ENCODE measurements at regions not wholly inside any gene's neighbourhood (a gene's known extent, or its start where the extent isn't known, plus 50 kb on each side); places are given as distances from the start of the nearest gene placed in this dataset.

DNA sequence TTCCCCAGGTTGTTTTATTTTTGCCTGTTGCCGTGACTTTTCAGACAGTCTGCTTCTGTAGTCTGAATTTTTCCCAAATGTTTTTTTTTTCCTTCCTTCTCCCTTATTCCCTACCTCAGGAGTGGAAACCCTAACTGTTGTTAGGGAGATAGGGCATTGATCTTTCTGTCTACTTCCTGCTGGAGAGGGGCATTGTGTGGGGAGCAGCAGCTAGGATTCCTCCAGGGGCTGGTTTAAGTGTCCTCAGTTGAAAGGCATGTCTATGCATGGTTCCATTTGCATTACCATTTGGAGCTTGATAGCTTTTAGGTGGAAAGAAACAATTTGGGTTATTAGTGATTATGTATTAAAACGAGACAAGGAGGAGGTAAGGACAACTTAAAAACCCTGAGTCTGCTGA is 383.9 kb downstream of the DCAF12L2 start:
- no peaks in the 10 kb centered on the region for H3K9me3 ChIP-seq (replicated peaks; ENCODE audit: insufficient read depth, low read length)
- H3K4me3 ChIP-seq (ENCODE audit: low read length), result no peak overlapping the region
- no peaks in the 10 kb centered on the region for H4K20me1 ChIP-seq (ENCODE audit: insufficient read depth, low read length)
- no peak overlapping the region for H3K4me2 ChIP-seq (ENCODE audit: low read depth, low read length)
- no peak overlapping the region for H3K27ac ChIP-seq (ENCODE audit: low read length)
- no peak overlapping the region for H2AFZ ChIP-seq (ENCODE audit: low read length)
- H3K9ac ChIP-seq (ENCODE audit: low read length), result no peak overlapping the region
- TF ChIP-seq EZH2phosphoT487 (IDR thresholded peaks at IDR 0.05; ENCODE audit: low read length) (no peak), EZH2 (optimal IDR thresholded peaks at IDR 0.05; ENCODE audit: low read depth, low read length) (no peak)
- TF ChIP-seq, protein P1, sequence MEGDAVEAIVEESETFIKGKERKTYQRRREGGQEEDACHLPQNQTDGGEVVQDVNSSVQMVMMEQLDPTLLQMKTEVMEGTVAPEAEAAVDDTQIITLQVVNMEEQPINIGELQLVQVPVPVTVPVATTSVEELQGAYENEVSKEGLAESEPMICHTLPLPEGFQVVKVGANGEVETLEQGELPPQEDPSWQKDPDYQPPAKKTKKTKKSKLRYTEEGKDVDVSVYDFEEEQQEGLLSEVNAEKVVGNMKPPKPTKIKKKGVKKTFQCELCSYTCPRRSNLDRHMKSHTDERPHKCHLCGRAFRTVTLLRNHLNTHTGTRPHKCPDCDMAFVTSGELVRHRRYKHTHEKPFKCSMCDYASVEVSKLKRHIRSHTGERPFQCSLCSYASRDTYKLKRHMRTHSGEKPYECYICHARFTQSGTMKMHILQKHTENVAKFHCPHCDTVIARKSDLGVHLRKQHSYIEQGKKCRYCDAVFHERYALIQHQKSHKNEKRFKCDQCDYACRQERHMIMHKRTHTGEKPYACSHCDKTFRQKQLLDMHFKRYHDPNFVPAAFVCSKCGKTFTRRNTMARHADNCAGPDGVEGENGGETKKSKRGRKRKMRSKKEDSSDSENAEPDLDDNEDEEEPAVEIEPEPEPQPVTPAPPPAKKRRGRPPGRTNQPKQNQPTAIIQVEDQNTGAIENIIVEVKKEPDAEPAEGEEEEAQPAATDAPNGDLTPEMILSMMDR (IDR thresholded peaks at IDR 0.05; ENCODE audit: low read length), result no peak
- no peaks in the 10 kb centered on the region for H3K27me3 ChIP-seq (replicated peaks; ENCODE audit: insufficient read depth, low read length)
- no peaks in the 10 kb centered on the region for H3K9me2 ChIP-seq (replicated peaks; ENCODE audit: insufficient read depth, low read length)
- no peaks in the 10 kb centered on the region for H3F3A ChIP-seq (ENCODE audit: insufficient read depth, low read length)
- no peak for DNase-seq
- H3K79me2 ChIP-seq (ENCODE audit: low read length), result no peaks in the 10 kb centered on the region
- no peaks in the 10 kb centered on the region for H3K36me3 ChIP-seq (replicated peaks; ENCODE audit: insufficient read depth, low read length)
- no peaks in the 10 kb centered on the region for H3K4me1 ChIP-seq (ENCODE audit: low read length)

DNA sequence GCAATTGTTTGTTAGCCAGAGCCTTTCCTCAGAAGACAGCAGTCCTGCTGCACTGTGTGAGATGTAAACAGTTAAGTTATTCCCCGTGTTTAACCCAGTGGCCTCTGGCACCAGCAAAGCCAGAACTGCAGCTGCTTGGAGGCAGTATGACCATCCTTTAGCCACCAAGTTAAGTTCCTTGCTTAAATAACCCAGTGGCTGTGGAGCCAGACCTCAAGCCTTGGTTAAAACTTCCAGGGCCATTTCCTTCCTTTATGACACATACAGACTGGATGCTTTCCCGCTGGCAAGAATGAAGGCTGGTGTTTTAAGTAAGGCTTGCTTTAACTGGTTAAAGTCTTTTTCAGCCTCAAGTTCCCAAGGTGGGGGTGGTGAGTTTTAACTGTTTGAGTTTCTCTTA is 379.8 kb downstream of the DCAF12L2 start:
- H2AFZ ChIP-seq (ENCODE audit: low read length), result no peak overlapping the region
- no peak overlapping the region for H3K27ac ChIP-seq (ENCODE audit: low read length)
- DNase-seq, result no peak
- no peak overlapping the region for H3K4me2 ChIP-seq (ENCODE audit: low read depth, low read length)
- H3K79me2 ChIP-seq (ENCODE audit: low read length), result no peaks in the 10 kb centered on the region
- H3K27me3 ChIP-seq (replicated peaks; ENCODE audit: insufficient read depth, low read length), result no peaks in the 10 kb centered on the region
- TF ChIP-seq EZH2 (optimal IDR thresholded peaks at IDR 0.05; ENCODE audit: low read depth, low read length) (no peak), EZH2phosphoT487 (IDR thresholded peaks at IDR 0.05; ENCODE audit: low read length) (no peak)
- TF ChIP-seq, protein P1 (IDR thresholded peaks at IDR 0.05; ENCODE audit: low read length), result no peak
- H3F3A ChIP-seq (ENCODE audit: insufficient read depth, low read length), result no peaks in the 10 kb centered on the region
- no peaks in the 10 kb centered on the region for H3K4me1 ChIP-seq (ENCODE audit: low read length)
- no peak overlapping the region for H3K4me3 ChIP-seq (ENCODE audit: low read length)
- H3K36me3 ChIP-seq (replicated peaks; ENCODE audit: insufficient read depth, low read length), result no peaks in the 10 kb centered on the region
- no peaks in the 10 kb centered on the region for H4K20me1 ChIP-seq (ENCODE audit: insufficient read depth, low read length)
- H3K9ac ChIP-seq (ENCODE audit: low read length), result no peak overlapping the region
- H3K9me2 ChIP-seq (replicated peaks; ENCODE audit: insufficient read depth, low read length), result no peaks in the 10 kb centered on the region
- H3K9me3 ChIP-seq (replicated peaks; ENCODE audit: insufficient read depth, low read length), result no peaks in the 10 kb centered on the region

DNA sequence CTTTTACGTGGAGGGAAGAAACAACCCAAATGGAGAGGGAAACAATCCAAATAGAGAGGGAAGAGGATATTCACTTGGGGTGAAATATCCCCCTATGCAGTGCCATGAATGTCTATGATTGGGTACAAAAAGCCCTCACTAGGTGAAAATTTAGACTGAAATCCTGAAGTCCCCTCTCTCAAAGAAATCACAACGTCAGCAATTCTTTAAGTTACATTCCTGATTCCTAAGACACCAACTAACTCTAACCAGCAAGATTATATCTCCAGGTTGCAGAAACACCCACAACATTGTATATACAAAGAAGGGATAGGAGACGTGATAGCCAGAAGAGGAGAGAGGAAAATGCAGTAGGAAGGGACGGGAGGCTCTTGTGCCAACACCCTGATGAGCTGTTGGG is 374.3 kb downstream of the DCAF12L2 start:
- no peak overlapping the region for H2AFZ ChIP-seq (ENCODE audit: low read length)
- no peaks in the 10 kb centered on the region for H3K9me3 ChIP-seq (replicated peaks; ENCODE audit: insufficient read depth, low read length)
- no peak overlapping the region for H3K27ac ChIP-seq (ENCODE audit: low read length)
- no peaks in the 10 kb centered on the region for H3K27me3 ChIP-seq (replicated peaks; ENCODE audit: insufficient read depth, low read length)
- no peaks in the 10 kb centered on the region for H3F3A ChIP-seq (ENCODE audit: insufficient read depth, low read length)
- H3K36me3 ChIP-seq (replicated peaks; ENCODE audit: insufficient read depth, low read length), result no peaks in the 10 kb centered on the region
- H3K4me1 ChIP-seq (ENCODE audit: low read length), result no peaks in the 10 kb centered on the region
- no peak overlapping the region for H3K4me2 ChIP-seq (ENCODE audit: low read depth, low read length)
- no peak for DNase-seq
- TF ChIP-seq, protein P1 (IDR thresholded peaks at IDR 0.05; ENCODE audit: low read length), result no peak
- TF ChIP-seq EZH2phosphoT487 (IDR thresholded peaks at IDR 0.05; ENCODE audit: low read length) (no peak), EZH2 (optimal IDR thresholded peaks at IDR 0.05; ENCODE audit: low read depth, low read length) (no peak)
- no peaks in the 10 kb centered on the region for H3K79me2 ChIP-seq (ENCODE audit: low read length)
- H3K9me2 ChIP-seq (replicated peaks; ENCODE audit: insufficient read depth, low read length), result no peaks in the 10 kb centered on the region
- no peaks in the 10 kb centered on the region for H4K20me1 ChIP-seq (ENCODE audit: insufficient read depth, low read length)
- H3K9ac ChIP-seq (ENCODE audit: low read length), result no peak overlapping the region
- no peak overlapping the region for H3K4me3 ChIP-seq (ENCODE audit: low read length)

All from MM.1S (cell line).